HG02840 (cell line): ENCODE measurements at regions not wholly inside any gene's neighbourhood (a gene's known extent, or its start where the extent isn't known, plus 50 kb on each side); places are given as distances from the start of the nearest gene placed in this dataset.
"Not testable (repeated sequence)": the region's sequence is repeated elsewhere in the genome, so short reads cannot be mapped to it uniquely, and the experiment has no call there.

ENCODE experiments used
- ATAC-seq: cut with Tn5 transposase; IDR thresholded peaks from one replicate; pipeline ENCODE4 v1.9.1; 2021; ENCODE audit warnings: mild to moderate bottlenecking, moderate library complexity, moderate number of reproducible peaks; ENCODE audit not compliant: unreplicated experiment, low FRiP score

GRCh38 chr18:64384101-64384500 lies 235.2 kb upstream of the LINC00305 start:
- no peak for ATAC-seq

- peak; percentile 87 for ATAC-seq
Measured at GRCh38 chr18:64380117-64380516, 231.2 kb upstream of the LINC00305 start.

GRCh38 chr18:64379662-64380061 lies 230.8 kb upstream of the LINC00305 start:
- no peak for ATAC-seq

GRCh38 chr18:64377446-64377845 lies 228.6 kb upstream of the LINC00305 start:
- no peak for ATAC-seq

- ATAC-seq, result no peak
Measured at GRCh38 chr18:64372850-64373249, 224.0 kb upstream of the LINC00305 start.

- not testable (repeated sequence) for ATAC-seq
Measured at GRCh38 chr18:64369830-64370440, 221.0 kb upstream of the LINC00305 start.

GRCh38 chr18:64365106-64365505 lies 216.2 kb upstream of the LINC00305 start:
- no peak for ATAC-seq

- no peak for ATAC-seq
Measured at GRCh38 chr18:64337673-64338072, 188.8 kb upstream of the LINC00305 start.

- ATAC-seq, result no peak
Measured at GRCh38 chr18:64337018-64337417, 188.1 kb upstream of the LINC00305 start.

GRCh38 chr18:64334748-64335147 lies 185.9 kb upstream of the LINC00305 start:
- ATAC-seq, result no peak

GRCh38 chr18:64333584-64333983 lies 184.7 kb upstream of the LINC00305 start:
- no peak for ATAC-seq

GRCh38 chr18:64332835-64333234 lies 183.9 kb upstream of the LINC00305 start:
- ATAC-seq, result no peak

- no peak for ATAC-seq
Measured at GRCh38 chr18:64331419-64331818, 182.5 kb upstream of the LINC00305 start.

GRCh38 chr18:64330931-64331330 lies 182.0 kb upstream of the LINC00305 start:
- no peak for ATAC-seq

GRCh38 chr18:64330161-64330560 lies 181.3 kb upstream of the LINC00305 start:
- ATAC-seq, result no peak

- ATAC-seq, result no peak
Measured at GRCh38 chr18:64322189-64322588, 173.3 kb upstream of the LINC00305 start.

GRCh38 chr18:64318547-64318946 lies 169.7 kb upstream of the LINC00305 start:
- ATAC-seq, result no peak

GRCh38 chr18:64311859-64312258 lies 163.0 kb upstream of the LINC00305 start:
- ATAC-seq, result no peak

GRCh38 chr18:64295839-64296238 lies 147.0 kb upstream of the LINC00305 start:
- ATAC-seq, result no peak

GRCh38 chr18:64294967-64295366 lies 146.1 kb upstream of the LINC00305 start:
- ATAC-seq, result no peak

GRCh38 chr18:64288432-64288831 lies 139.5 kb upstream of the LINC00305 start:
- no peak for ATAC-seq

- no peak for ATAC-seq
Measured at GRCh38 chr18:64287926-64288325, 139.0 kb upstream of the LINC00305 start.

- ATAC-seq, result no peak
Measured at GRCh38 chr18:64283059-64283458, 134.2 kb upstream of the LINC00305 start.
